ENCODE measurements at regions not wholly inside any gene's neighbourhood (a gene's known extent, or its start where the extent isn't known, plus 50 kb on each side); places are given as distances from the start of the nearest gene placed in this dataset.

DNA sequence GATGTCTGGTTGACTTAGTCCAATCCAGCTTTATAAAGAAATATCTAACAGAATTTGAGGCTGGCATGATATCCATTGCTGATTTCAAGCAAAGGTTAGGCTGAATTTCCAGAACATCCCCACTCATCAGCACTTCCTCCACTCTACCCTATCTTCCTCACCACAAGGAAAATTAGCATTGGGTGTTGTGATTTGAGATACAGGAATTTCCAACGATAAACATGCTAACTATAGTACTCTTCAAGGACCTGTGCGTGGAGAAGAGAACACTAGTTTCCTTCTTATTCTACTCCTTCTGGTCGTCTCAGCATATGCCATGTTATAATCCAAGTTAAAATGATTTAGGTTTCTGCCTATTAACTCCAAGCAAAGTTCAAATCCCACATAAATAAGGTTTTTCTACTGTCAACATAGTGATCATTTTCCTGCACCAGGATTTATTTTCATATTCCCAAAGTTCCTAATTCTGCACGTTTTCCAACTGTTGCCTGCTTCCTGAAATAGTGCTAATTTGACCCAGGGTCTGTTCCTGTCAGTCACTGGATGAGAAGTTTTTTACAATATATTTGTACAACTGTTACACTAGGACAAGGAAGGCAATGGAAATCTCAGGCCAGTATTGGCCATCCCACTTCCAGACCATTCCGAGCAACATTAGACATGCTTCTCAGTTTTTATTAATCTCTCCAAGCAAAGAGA, 177.6 kb upstream of the EDNRA start:
- no peak for DNase-seq (ENCODE audit: low read depth)
- TF ChIP-seq, protein P1, sequence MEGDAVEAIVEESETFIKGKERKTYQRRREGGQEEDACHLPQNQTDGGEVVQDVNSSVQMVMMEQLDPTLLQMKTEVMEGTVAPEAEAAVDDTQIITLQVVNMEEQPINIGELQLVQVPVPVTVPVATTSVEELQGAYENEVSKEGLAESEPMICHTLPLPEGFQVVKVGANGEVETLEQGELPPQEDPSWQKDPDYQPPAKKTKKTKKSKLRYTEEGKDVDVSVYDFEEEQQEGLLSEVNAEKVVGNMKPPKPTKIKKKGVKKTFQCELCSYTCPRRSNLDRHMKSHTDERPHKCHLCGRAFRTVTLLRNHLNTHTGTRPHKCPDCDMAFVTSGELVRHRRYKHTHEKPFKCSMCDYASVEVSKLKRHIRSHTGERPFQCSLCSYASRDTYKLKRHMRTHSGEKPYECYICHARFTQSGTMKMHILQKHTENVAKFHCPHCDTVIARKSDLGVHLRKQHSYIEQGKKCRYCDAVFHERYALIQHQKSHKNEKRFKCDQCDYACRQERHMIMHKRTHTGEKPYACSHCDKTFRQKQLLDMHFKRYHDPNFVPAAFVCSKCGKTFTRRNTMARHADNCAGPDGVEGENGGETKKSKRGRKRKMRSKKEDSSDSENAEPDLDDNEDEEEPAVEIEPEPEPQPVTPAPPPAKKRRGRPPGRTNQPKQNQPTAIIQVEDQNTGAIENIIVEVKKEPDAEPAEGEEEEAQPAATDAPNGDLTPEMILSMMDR (conservative IDR thresholded peaks at IDR 0.05; ENCODE audit: low read depth, low read length), result no peak
- no peak overlapping the region for H3K4me3 ChIP-seq (ENCODE audit: low read depth, low read length)

DNA sequence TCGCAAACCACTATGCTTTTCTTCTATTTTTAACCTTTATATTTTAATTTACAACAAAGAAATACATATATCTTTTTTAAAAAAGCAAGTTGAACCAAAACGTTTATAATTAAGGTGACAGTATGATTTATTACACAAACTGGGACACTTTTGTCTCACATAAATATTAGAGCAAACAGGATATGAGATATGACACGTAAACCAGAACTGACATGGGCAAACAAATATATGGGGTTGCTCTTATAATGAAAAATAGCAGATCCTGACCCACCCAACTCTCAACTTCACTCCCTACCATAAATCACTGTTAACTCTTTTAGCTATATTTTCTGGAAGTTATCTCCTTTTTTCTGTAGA, 177.0 kb upstream of the EDNRA start:
- no peak for DNase-seq (ENCODE audit: low read depth)
- TF ChIP-seq, protein P1 (conservative IDR thresholded peaks at IDR 0.05; ENCODE audit: low read depth, low read length), result no peak

DNA sequence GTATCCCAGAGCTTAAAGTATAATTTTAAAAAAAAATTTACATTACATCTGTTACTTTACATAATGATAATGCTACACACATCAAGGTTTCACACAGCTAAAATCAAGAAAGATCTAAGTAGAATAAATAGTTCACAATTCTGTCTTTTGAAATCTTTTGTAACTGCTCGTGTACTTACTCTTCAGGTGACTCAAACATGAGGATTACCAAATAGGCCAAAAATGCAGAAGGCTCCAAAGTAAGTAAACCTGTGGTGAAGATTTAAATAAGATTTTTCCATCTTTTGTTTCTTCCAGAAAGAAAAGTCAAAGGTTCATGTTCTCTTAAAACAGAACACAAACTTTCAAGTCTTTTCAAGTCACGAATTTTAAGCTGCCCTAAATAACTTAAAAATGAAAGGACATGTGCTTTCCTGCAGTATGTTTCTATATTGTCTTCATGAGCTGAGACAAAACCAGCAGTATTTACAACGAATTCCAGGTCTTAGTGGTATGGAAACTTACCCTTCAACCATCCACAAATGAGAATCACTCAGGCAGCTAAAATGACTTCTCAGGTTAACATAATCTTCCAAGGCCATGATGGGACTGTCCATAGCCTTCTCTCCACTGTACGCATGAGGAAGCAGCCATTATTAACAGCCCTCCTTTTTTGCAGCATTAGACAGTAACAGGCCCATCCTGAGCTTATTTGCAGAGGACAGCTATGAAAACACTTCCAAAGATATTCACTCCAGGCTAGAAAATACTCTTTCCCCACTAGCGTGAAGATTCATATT, 172.8 kb upstream of the EDNRA start:
- TF ChIP-seq, protein P1 (conservative IDR thresholded peaks at IDR 0.05; ENCODE audit: low read depth, low read length), result no peak
- no peak overlapping the region for H3K4me3 ChIP-seq (ENCODE audit: low read depth, low read length)
- DNase-seq (ENCODE audit: low read depth), result no peak

More for the DNA sequence above, 177.0 kb upstream of the EDNRA start:
- H3K4me3 ChIP-seq (ENCODE audit: low read depth, low read length), result no peak overlapping the region

DNA sequence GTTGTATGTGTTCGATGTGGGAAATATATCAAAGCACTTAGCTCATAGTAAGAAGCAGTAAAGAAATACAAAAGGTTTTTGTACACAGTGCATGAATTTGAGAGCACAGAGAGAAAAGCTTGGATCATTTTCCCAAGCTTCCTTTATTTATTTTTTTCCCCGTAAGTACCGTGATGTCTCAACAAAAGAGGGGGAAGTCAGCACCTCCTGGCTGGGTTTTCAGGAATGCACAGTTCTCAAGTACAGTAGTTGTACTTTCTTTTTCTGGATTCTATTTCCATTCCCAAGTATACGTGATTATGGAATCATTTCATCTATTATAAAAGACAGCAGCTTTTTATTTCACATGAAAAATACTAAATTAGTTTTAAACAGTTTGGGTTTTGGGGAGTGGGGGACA, 171.5 kb upstream of the EDNRA start:
- DNase-seq (ENCODE audit: low read depth), result peak; percentile 47
- TF ChIP-seq, protein P1 (conservative IDR thresholded peaks at IDR 0.05; ENCODE audit: low read depth, low read length), result no peak
- no peak overlapping the region for H3K4me3 ChIP-seq (ENCODE audit: low read depth, low read length)

DNA sequence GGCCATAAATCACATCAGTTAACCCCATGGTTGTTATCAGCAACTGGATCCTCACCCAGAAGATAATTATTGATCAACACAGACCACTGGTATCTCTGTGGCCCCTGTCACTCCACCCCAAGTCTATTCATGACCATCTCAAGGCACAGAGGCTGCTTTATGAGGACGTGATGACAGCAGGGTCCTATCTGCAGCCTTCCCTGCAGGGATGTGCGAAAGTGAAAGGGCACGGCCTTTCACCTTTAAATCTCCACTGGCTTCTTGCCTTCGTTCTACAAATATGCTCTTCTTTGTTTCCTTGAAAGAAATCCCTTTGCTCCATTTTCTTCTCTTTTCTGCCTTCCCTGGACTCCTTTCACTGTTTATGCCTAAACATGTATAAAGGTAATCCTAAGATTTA, 170.6 kb upstream of the EDNRA start:
- H3K4me3 ChIP-seq (ENCODE audit: low read depth, low read length), result no peak overlapping the region
- TF ChIP-seq, protein P1 (conservative IDR thresholded peaks at IDR 0.05; ENCODE audit: low read depth, low read length), result no peak
- no peak for DNase-seq (ENCODE audit: low read depth)

DNA sequence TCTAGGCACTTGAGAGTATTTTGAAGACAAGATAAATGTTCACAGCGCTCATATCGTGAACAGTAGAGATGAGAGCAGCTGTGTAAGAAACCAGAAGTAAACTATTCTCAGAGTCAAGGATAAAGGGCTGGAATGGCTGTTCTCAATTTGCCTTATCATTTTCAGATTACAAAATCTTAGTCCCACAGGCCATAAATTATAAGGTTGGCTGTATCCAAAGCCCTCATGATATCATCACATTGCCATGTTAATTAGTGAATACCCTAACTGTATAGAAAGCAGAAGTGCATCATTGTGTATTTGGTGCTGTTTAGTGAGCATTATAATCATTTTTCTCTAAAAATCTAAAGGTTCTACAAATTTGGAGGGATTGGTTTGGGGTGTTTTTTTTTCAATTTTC, 168.9 kb upstream of the EDNRA start:
- DNase-seq (ENCODE audit: low read depth), result no peak
- TF ChIP-seq, protein P1 (conservative IDR thresholded peaks at IDR 0.05; ENCODE audit: low read depth, low read length), result no peak
- H3K4me3 ChIP-seq (ENCODE audit: low read depth, low read length), result no peak overlapping the region
